HEK293 (cell line): ENCODE measurements at regions not wholly inside any gene's neighbourhood (a gene's known extent, or its start where the extent isn't known, plus 50 kb on each side); places are given as distances from the start of the nearest gene placed in this dataset.

Experiments
- CTCF ChIA-PET: fragments of 350-600 bp; formaldehyde crosslinking; extraction: SDS; loops from one replicate; lab custom pipeline; 2021; ENCODE audit warnings: antibody characterized with exemption; lab: Yijun Ruan, JAX
- POLR2A ChIA-PET: fragments of 300-600 bp; formaldehyde crosslinking; extraction: SDS; loops from one replicate; lab custom pipeline; 2020; ENCODE audit warnings: antibody characterized with exemption, inconsistent platforms; lab: Yijun Ruan, JAX
- H3K27ac ChIP-seq: fragments of 200-500 bp; sonication (Bioruptor generic); 2 replicates; pipeline ENCODE4 v1.5.1; 2014; ENCODE audit warnings: low read depth, low read length, control low read depth, inconsistent platforms; ENCODE audit errors: extremely low read depth
- H3K36me3 ChIP-seq, 2 experiments: fragments of 200-500 bp in 1 of 2; sonication (Bioruptor generic) in 1 of 2; 1 replicate in 1 of 2; 2 replicates in 1 of 2; pipeline ENCODE4 v1.5.1; 2014 to 2017; ENCODE audit warnings: inconsistent platforms in 2 of 2, low read length in 2 of 2; ENCODE audit not compliant: control insufficient read depth in 2 of 2, insufficient read depth in 1 of 2
- H3K4me1 ChIP-seq: fragments of 200-500 bp; sonication (Bioruptor generic); 2 replicates; pipeline ENCODE4 v1.5.1; 2014; ENCODE audit warnings: mild to moderate bottlenecking, low read length, inconsistent platforms; ENCODE audit not compliant: control insufficient read depth, insufficient read depth
- H3K4me3 ChIP-seq: 2 replicates; pipeline ENCODE4 v1.5.1; 2011; ENCODE audit warnings: low read depth, mild to moderate bottlenecking, control low read depth, low read length, moderate library complexity
- H3K9me3 ChIP-seq: fragments of 200-500 bp; sonication (Bioruptor generic); 2 replicates; pipeline ENCODE4 v1.5.1; 2014; ENCODE audit warnings: low read depth, low read length, inconsistent platforms; ENCODE audit not compliant: control insufficient read depth, insufficient read depth
- FEZF1 ChIP-seq: fragments of 450-650 bp; formaldehyde crosslinking; IDR thresholded peaks from 2 replicates; pipeline ENCODE4 v1.5.1; 2016; ENCODE audit warnings: missing biosample characterization, missing genetic modification characterization
- KLF16 ChIP-seq: fragments of 450-650 bp; formaldehyde crosslinking; IDR thresholded peaks from 2 replicates; pipeline ENCODE4 v1.5.1; 2017; ENCODE audit warnings: missing biosample characterization, missing genetic modification characterization
- KLF7 ChIP-seq: fragments of 450-650 bp; formaldehyde crosslinking; IDR thresholded peaks from 2 replicates; pipeline ENCODE4 v1.5.1; 2016; ENCODE audit warnings: missing biosample characterization, missing genetic modification characterization, borderline replicate concordance
- SETDB1 ChIP-seq: IDR thresholded peaks from one replicate; pipeline ENCODE4 v1.6.1; 2017; ENCODE audit warnings: mild to moderate bottlenecking, low read length, moderate library complexity, mixed read lengths; ENCODE audit not compliant: insufficient read length
- TCF7L2 ChIP-seq: IDR thresholded peaks from 2 replicates; pipeline ENCODE4 v1.6.1; 2011; ENCODE audit warnings: low read depth, mild to moderate bottlenecking, inconsistent platforms, low read length, moderate library complexity, borderline replicate concordance
- ZNF223 ChIP-seq: fragments of 450-650 bp; formaldehyde crosslinking; IDR thresholded peaks from 2 replicates; pipeline ENCODE4 v1.5.1; 2016; ENCODE audit warnings: missing biosample characterization, missing genetic modification characterization
- ZNF426 ChIP-seq: fragments of 450-650 bp; formaldehyde crosslinking; IDR thresholded peaks from 2 replicates; pipeline ENCODE4 v1.5.1; 2017; ENCODE audit warnings: missing biosample characterization, missing genetic modification characterization, mild to moderate bottlenecking, inconsistent platforms, moderate library complexity
- ZNF473 ChIP-seq: fragments of 450-650 bp; formaldehyde crosslinking; IDR thresholded peaks from 2 replicates; pipeline ENCODE4 v1.5.1; 2017; ENCODE audit warnings: missing biosample characterization, missing genetic modification characterization
- ZNF544 ChIP-seq: fragments of 450-650 bp; formaldehyde crosslinking; IDR thresholded peaks from 2 replicates; pipeline ENCODE4 v1.5.0; 2017; ENCODE audit warnings: missing biosample characterization, missing genetic modification characterization
- ZNF585B ChIP-seq: fragments of 450-650 bp; formaldehyde crosslinking; IDR thresholded peaks from 2 replicates; pipeline ENCODE4 v1.5.1; 2016; ENCODE audit warnings: missing biosample characterization, missing genetic modification characterization
- ZNF624 ChIP-seq: fragments of 450-650 bp; formaldehyde crosslinking; IDR thresholded peaks from 2 replicates; pipeline ENCODE4 v1.5.1; 2017; ENCODE audit warnings: missing biosample characterization, missing genetic modification characterization
- ZNF701 ChIP-seq: fragments of 450-650 bp; formaldehyde crosslinking; IDR thresholded peaks from 2 replicates; pipeline ENCODE4 v1.5.1; 2016; ENCODE audit warnings: missing biosample characterization, missing genetic modification characterization
- ZNF707 ChIP-seq: fragments of 450-650 bp; formaldehyde crosslinking; IDR thresholded peaks from 2 replicates; pipeline ENCODE4 v1.5.1; 2016; ENCODE audit warnings: missing biosample characterization, missing genetic modification characterization
- ZNF777 ChIP-seq: fragments of 450-650 bp; formaldehyde crosslinking; IDR thresholded peaks from 2 replicates; pipeline ENCODE4 v1.5.1; 2017; ENCODE audit warnings: missing biosample characterization, missing genetic modification characterization, borderline replicate concordance
- ZNF791 ChIP-seq: fragments of 450-650 bp; formaldehyde crosslinking; IDR thresholded peaks from 2 replicates; pipeline ENCODE4 v1.5.1; 2016; ENCODE audit warnings: missing biosample characterization, missing genetic modification characterization
- ZNF830 ChIP-seq: fragments of 450-650 bp; IDR thresholded peaks from 2 replicates; pipeline ENCODE4 v1.5.0; 2018; ENCODE audit warnings: missing biosample characterization, missing genetic modification characterization, low read depth, mild to moderate bottlenecking, moderate library complexity
- TF ChIP-seq, protein P1 (sequence below): fragments of 450-650 bp; formaldehyde crosslinking; optimal IDR thresholded peaks from 2 replicates; pipeline ENCODE3; 2016; ENCODE audit warnings: missing biosample characterization, mild to moderate bottlenecking, missing genetic modification characterization
- TF ChIP-seq, protein P2 (sequence below): fragments of 450-650 bp; formaldehyde crosslinking; IDR thresholded peaks from 2 replicates; pipeline ENCODE4 v1.5.1; 2016; ENCODE audit warnings: missing biosample characterization, missing genetic modification characterization
- TF ChIP-seq, protein P3 (sequence below): fragments of 450-650 bp; IDR thresholded peaks from 2 replicates; pipeline ENCODE4 v1.5.1; 2018; ENCODE audit warnings: missing biosample characterization, mild to moderate bottlenecking, missing genetic modification characterization
- TF ChIP-seq, protein P4 (sequence below): fragments of 450-650 bp; formaldehyde crosslinking; IDR thresholded peaks from 2 replicates; pipeline ENCODE4 v1.5.1; 2016; ENCODE audit warnings: missing biosample characterization, missing genetic modification characterization
- TF ChIP-seq, protein P5 (sequence below): fragments of 450-650 bp; formaldehyde crosslinking; IDR thresholded peaks from 2 replicates; pipeline ENCODE4 v1.5.1; 2016; ENCODE audit warnings: missing biosample characterization, missing genetic modification characterization, borderline replicate concordance
- TF ChIP-seq, protein P6 (sequence below): fragments of 450-650 bp; formaldehyde crosslinking; IDR thresholded peaks from 2 replicates; pipeline ENCODE4 v1.5.1; 2016; ENCODE audit warnings: missing biosample characterization, missing genetic modification characterization

DNA sequence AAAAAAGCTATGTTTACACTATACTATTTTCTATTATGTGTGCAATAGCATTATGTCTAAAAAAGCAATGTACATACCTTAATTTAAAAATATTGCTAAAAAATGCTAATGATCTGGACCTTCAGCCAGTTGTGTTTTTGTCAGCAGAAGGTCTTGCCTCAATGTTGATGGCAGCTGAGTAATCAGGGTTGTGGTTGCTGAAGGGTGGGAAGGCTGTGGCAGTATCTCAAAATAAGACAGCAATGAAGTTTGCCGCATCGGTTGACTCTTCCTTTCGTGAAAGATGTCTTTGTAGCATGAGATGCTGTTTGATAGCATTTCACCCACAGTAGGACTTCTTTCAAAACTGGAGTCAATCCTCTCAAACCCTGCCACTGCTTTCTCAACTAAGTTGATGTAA is 134.7 kb upstream of the CDYL start:
- Histone ChIP-seq H3K4me1 (no peaks in the 10 kb centered on the region), H3K36me3 (no peaks in the 10 kb centered on the region), H3K27ac (no peak overlapping the region), H3K4me3 (no peak overlapping the region), H3K9me3 (no peaks in the 10 kb centered on the region)
- ChIA-PET CTCF (interaction anchor here (0.6 kb wide), 1 partner anchor 665 kb away, joined by 3 read pairs; no protein-coding TSS in a partner anchor), POLR2A (no interaction called here)
- TF ChIP-seq ZNF777 (tag by site-specific recombination) (no peak), TCF7L2 (no peak), ZNF624 (tag by site-specific recombination) (no peak), FEZF1 (tag by site-specific recombination) (no peak), ZNF707 (tag by site-specific recombination) (no peak), ZNF544 (no peak), ZNF426 (tag by site-specific recombination) (no peak), SETDB1 (no peak), ZNF223 (tag by site-specific recombination) (no peak)
- TF ChIP-seq, protein P1, sequence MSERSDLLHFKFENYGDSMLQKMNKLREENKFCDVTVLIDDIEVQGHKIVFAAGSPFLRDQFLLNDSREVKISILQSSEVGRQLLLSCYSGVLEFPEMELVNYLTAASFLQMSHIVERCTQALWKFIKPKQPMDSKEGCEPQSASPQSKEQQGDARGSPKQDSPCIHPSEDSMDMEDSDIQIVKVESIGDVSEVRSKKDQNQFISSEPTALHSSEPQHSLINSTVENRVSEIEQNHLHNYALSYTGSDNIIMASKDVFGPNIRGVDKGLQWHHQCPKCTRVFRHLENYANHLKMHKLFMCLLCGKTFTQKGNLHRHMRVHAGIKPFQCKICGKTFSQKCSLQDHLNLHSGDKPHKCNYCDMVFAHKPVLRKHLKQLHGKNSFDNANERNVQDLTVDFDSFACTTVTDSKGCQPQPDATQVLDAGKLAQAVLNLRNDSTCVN (tag by site-specific recombination), result no peak
- TF ChIP-seq, protein P2, sequence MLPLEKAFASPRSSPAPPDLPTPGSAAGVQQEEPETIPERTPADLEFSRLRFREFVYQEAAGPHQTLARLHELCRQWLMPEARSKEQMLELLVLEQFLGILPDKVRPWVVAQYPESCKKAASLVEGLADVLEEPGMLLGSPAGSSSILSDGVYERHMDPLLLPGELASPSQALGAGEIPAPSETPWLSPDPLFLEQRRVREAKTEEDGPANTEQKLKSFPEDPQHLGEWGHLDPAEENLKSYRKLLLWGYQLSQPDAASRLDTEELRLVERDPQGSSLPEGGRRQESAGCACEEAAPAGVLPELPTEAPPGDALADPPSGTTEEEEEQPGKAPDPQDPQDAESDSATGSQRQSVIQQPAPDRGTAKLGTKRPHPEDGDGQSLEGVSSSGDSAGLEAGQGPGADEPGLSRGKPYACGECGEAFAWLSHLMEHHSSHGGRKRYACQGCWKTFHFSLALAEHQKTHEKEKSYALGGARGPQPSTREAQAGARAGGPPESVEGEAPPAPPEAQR (tag by site-specific recombination), result no peak
- TF ChIP-seq, protein P3, sequence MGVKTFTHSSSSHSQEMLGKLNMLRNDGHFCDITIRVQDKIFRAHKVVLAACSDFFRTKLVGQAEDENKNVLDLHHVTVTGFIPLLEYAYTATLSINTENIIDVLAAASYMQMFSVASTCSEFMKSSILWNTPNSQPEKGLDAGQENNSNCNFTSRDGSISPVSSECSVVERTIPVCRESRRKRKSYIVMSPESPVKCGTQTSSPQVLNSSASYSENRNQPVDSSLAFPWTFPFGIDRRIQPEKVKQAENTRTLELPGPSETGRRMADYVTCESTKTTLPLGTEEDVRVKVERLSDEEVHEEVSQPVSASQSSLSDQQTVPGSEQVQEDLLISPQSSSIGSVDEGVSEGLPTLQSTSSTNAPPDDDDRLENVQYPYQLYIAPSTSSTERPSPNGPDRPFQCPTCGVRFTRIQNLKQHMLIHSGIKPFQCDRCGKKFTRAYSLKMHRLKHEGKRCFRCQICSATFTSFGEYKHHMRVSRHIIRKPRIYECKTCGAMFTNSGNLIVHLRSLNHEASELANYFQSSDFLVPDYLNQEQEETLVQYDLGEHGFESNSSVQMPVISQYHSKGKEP (tag by site-specific recombination), result no peak
- TF ChIP-seq, protein P4, sequence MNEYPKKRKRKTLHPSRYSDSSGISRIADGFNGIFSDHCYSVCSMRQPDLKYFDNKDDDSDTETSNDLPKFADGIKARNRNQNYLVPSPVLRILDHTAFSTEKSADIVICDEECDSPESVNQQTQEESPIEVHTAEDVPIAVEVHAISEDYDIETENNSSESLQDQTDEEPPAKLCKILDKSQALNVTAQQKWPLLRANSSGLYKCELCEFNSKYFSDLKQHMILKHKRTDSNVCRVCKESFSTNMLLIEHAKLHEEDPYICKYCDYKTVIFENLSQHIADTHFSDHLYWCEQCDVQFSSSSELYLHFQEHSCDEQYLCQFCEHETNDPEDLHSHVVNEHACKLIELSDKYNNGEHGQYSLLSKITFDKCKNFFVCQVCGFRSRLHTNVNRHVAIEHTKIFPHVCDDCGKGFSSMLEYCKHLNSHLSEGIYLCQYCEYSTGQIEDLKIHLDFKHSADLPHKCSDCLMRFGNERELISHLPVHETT (tag by site-specific recombination), result no peak
- TF ChIP-seq, all 188 proteins: peak for 0

DNA sequence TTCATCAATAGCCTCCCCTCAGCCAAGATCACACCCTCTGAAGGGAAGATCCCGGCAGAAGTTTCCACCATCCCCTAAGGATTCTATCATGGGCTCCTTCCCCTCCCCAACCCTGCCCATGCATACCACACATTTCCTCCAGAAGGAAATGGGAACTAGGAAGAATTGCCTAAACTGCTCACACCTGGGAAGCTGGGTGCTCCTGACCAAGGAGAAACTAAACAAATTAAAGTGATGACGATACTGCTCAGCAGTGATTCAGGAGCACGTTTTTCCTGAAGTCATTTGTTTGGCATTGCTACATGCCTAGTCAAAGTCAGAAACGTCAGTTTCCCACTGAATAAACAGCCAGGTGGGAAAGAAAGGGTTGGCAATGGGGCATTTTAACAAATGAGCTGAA is 136.1 kb upstream of the CDYL start:
- POLR2A ChIA-PET, result interaction anchor here (0.7 kb wide), 1 partner anchor 284 kb away, joined by 5 read pairs; no protein-coding TSS in a partner anchor
- CTCF ChIA-PET, result no interaction called here
- H3K4me3 ChIP-seq, result no peak overlapping the region
- H3K9me3 ChIP-seq, result no peaks in the 10 kb centered on the region
- no peak overlapping the region for H3K27ac ChIP-seq
- no peaks in the 10 kb centered on the region for H3K36me3 ChIP-seq
- TF ChIP-seq ZNF544, result no peak
- H3K4me1 ChIP-seq, result no peaks in the 10 kb centered on the region

DNA sequence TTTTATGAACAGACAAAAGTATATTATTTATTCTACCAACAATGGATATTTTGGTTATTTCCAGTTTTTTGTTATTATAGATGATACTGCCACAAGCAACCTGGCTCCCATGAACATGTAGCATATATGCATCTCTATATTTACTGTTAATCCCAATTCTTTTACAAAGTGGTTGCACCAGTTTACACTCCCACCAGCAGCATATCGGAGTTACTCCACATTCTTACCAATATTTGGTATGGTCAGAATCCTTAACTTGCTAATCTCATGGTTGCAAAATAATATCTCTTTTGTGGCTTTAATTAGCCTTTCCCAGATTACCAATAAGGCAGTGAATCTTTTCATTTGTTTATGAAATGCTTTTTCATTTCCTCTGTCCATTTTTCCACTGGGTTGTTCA is 137.6 kb upstream of the CDYL start:
- no peaks in the 10 kb centered on the region for H3K4me1 ChIP-seq
- H3K36me3 ChIP-seq, result no peaks in the 10 kb centered on the region
- ChIA-PET POLR2A (no interaction called here), CTCF (no interaction called here)
- no peak overlapping the region for H3K27ac ChIP-seq
- no peaks in the 10 kb centered on the region for H3K9me3 ChIP-seq
- H3K4me3 ChIP-seq, result no peak overlapping the region
- TF ChIP-seq ZNF701 (tag by site-specific recombination) (no peak), ZNF791 (no peak), ZNF585B (tag by site-specific recombination) (no peak), FEZF1 (tag by site-specific recombination) (no peak), ZNF830 (no peak), ZNF473 (tag by site-specific recombination) (no peak), KLF7 (no peak), KLF16 (tag by site-specific recombination) (no peak)
- TF ChIP-seq, protein P5, sequence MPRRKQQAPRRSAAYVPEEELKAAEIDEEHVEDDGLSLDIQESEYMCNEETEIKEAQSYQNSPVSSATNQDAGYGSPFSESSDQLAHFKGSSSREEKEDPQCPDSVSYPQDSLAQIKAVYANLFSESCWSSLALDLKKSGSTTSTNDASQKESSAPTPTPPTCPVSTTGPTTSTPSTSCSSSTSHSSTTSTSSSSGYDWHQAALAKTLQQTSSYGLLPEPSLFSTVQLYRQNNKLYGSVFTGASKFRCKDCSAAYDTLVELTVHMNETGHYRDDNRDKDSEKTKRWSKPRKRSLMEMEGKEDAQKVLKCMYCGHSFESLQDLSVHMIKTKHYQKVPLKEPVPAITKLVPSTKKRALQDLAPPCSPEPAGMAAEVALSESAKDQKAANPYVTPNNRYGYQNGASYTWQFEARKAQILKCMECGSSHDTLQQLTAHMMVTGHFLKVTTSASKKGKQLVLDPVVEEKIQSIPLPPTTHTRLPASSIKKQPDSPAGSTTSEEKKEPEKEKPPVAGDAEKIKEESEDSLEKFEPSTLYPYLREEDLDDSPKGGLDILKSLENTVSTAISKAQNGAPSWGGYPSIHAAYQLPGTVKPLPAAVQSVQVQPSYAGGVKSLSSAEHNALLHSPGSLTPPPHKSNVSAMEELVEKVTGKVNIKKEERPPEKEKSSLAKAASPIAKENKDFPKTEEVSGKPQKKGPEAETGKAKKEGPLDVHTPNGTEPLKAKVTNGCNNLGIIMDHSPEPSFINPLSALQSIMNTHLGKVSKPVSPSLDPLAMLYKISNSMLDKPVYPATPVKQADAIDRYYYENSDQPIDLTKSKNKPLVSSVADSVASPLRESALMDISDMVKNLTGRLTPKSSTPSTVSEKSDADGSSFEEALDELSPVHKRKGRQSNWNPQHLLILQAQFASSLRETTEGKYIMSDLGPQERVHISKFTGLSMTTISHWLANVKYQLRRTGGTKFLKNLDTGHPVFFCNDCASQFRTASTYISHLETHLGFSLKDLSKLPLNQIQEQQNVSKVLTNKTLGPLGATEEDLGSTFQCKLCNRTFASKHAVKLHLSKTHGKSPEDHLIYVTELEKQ (tag by site-specific recombination), result no peak
- TF ChIP-seq, protein P6, sequence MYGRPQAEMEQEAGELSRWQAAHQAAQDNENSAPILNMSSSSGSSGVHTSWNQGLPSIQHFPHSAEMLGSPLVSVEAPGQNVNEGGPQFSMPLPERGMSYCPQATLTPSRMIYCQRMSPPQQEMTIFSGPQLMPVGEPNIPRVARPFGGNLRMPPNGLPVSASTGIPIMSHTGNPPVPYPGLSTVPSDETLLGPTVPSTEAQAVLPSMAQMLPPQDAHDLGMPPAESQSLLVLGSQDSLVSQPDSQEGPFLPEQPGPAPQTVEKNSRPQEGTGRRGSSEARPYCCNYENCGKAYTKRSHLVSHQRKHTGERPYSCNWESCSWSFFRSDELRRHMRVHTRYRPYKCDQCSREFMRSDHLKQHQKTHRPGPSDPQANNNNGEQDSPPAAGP (tag by site-specific recombination), result no peak
